ENCODE measurements at regions not wholly inside any gene's neighbourhood (a gene's known extent, or its start where the extent isn't known, plus 50 kb on each side); places are given as distances from the start of the nearest gene placed in this dataset.

DNA sequence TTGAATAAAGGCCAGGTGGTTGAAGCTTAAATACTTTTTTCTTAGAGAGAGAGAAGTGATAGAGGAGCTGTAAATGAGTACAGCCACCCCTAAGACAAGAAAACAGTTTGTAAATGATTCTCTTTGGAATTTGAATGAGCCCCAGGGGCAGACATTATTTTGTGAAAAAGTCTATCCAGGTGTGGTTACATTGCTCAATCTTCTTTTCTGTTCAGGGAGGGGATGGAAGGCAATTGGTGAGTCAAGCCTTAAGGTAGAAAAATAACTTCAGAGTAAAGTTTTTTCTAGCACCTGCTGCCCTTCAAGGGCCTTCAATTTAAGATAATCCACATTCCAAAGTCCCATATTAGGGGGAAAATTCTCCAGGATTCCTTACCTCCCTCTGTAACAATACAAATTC lies 646.7 kb downstream of the PDHA2 start:
- Histone ChIP-seq H3K36me3 (ENCODE audit: control insufficient read depth in 2 of 3, insufficient read depth in 3 of 3, low read length in 3 of 3) (no peaks in the 10 kb centered on the region), H3K27ac (ENCODE audit: low read depth, low read length) (no peak overlapping the region), H3K4me3 (ENCODE audit: low read length) (no peak overlapping the region), H3K27me3 (ENCODE audit: control insufficient read depth in 2 of 2, insufficient read depth in 2 of 2, low read length in 2 of 2) (no peaks in the 10 kb centered on the region), H3K4me1 (ENCODE audit: control insufficient read depth in 2 of 2, insufficient read depth in 2 of 2, low read length in 2 of 2) (no peaks in the 10 kb centered on the region), H3K9me3 (ENCODE audit: control insufficient read depth in 2 of 3, low read length in 3 of 3) (no peaks in the 10 kb centered on the region)
- ChIA-PET POLR2A (no interaction called here), CTCF (no interaction called here)
- no peak overlapping the region for H3K27ac Mint-ChIP-seq
- no peak overlapping the region for H3K4me3 Mint-ChIP-seq
- DNase-seq (no peak), ATAC-seq (no peak)
- peaks cover 0 to 5% (median 0%) of the 10 kb centered on the region in 5 donors for H3K36me3 Mint-ChIP-seq
- no peaks in the 10 kb centered on the region for H3K4me1 Mint-ChIP-seq
- intact Hi-C loops (cut with micrococcal nuclease): no loop called here
- H3K27me3 Mint-ChIP-seq: no peaks in the 10 kb centered on the region
- H3K9me3 Mint-ChIP-seq: peaks cover 0 to 21% (median 10%) of the 10 kb centered on the region in 11 donors

DNA sequence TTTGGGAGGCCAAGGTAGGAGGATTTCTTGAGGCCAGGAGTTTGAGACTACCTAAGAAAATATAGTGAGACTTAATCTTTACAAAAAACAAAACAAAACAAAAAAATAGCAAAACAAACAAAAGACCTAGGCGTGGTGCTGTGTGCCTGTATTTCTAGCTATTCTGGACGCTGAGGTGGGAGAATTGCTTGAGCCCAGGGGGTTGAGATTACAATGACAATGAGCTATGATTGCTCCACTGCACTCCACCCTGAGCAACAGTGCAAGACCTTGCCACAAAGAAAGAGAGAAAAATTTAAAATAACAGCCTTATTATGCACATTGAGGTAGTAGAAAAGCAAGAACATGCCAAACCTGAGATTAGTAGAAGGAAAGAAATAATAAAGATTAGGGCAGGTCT lies 657.7 kb downstream of the PDHA2 start:
- intact Hi-C loops (cut with micrococcal nuclease): no loop called here
- H3K4me1 ChIP-seq (ENCODE audit: control insufficient read depth in 2 of 2, insufficient read depth in 2 of 2, low read length in 2 of 2): no peaks in the 10 kb centered on the region
- POLR2A ChIA-PET: no interaction called here
- Mint-ChIP-seq H3K27me3 (no peaks in the 10 kb centered on the region), H3K27ac (no peak overlapping the region), H3K9me3 (peaks cover 0 to 16% (median 10%) of the 10 kb centered on the region in 11 donors), H3K4me3 (no peak overlapping the region), H3K36me3 (no peaks in the 10 kb centered on the region), H3K4me1 (no peaks in the 10 kb centered on the region)
- H3K27me3 ChIP-seq (ENCODE audit: control insufficient read depth in 2 of 2, insufficient read depth in 2 of 2, low read length in 2 of 2): no peaks in the 10 kb centered on the region
- H3K36me3 ChIP-seq (ENCODE audit: control insufficient read depth in 2 of 3, insufficient read depth in 3 of 3, low read length in 3 of 3): no peaks in the 10 kb centered on the region
- no peak overlapping the region for H3K27ac ChIP-seq (ENCODE audit: low read depth, low read length)
- H3K4me3 ChIP-seq (ENCODE audit: low read length): no peak overlapping the region
- DNase-seq (no peak), ATAC-seq (no peak)
- CTCF ChIA-PET: no interaction called here
- peaks cover 0 to 3% (median 0%) of the 10 kb centered on the region in 3 experiments for H3K9me3 ChIP-seq (ENCODE audit: control insufficient read depth in 2 of 3, low read length in 3 of 3)

DNA sequence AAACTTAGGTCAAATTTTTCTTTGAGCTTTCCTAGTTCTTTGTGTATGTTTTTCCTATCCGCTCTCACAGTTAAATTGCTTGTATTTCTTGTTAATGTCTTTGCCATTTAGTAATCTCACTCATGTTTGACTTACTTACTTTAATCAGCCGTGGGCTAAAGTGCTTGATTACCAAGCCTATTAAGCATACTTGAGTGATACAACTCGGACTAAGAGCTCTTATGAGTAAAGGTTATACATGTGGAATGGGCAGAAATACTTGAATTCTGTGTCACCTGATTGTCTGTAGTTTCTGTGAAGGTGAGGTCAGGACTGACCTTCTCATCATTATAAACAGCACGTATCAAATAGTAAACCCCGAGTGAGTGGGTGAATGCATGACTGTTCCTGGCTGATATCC lies 664.5 kb downstream of the PDHA2 start:
- Mint-ChIP-seq H3K4me3 (no peak overlapping the region), H3K4me1 (no peaks in the 10 kb centered on the region), H3K36me3 (no peaks in the 10 kb centered on the region), H3K27me3 (no peaks in the 10 kb centered on the region), H3K9me3 (peaks cover 0 to 10% (median 1%) of the 10 kb centered on the region in 11 donors), H3K27ac (no peak overlapping the region)
- ChIA-PET CTCF (no interaction called here), POLR2A (no interaction called here)
- no peak overlapping the region for H3K4me3 ChIP-seq (ENCODE audit: low read length)
- H3K36me3 ChIP-seq (ENCODE audit: control insufficient read depth in 2 of 3, insufficient read depth in 3 of 3, low read length in 3 of 3): no peaks in the 10 kb centered on the region
- DNase-seq (no peak), ATAC-seq (no peak)
- H3K9me3 ChIP-seq (ENCODE audit: control insufficient read depth in 2 of 3, low read length in 3 of 3): no peaks in the 10 kb centered on the region
- H3K27ac ChIP-seq (ENCODE audit: low read depth, low read length): no peak overlapping the region
- no peaks in the 10 kb centered on the region for H3K4me1 ChIP-seq (ENCODE audit: control insufficient read depth in 2 of 2, insufficient read depth in 2 of 2, low read length in 2 of 2)
- intact Hi-C loops (cut with micrococcal nuclease): no loop called here
- H3K27me3 ChIP-seq (ENCODE audit: control insufficient read depth in 2 of 2, insufficient read depth in 2 of 2, low read length in 2 of 2): no peaks in the 10 kb centered on the region

- Mint-ChIP-seq H3K4me3 (no peak overlapping the region), H3K27me3 (no peaks in the 10 kb centered on the region), H3K9me3 (peaks cover 0 to 16% (median 3%) of the 10 kb centered on the region in 11 donors), H3K4me1 (no peaks in the 10 kb centered on the region), H3K27ac (no peak overlapping the region), H3K36me3 (no peaks in the 10 kb centered on the region)
- Histone ChIP-seq H3K27ac (ENCODE audit: low read depth, low read length) (no peak overlapping the region), H3K9me3 (ENCODE audit: control insufficient read depth in 2 of 3, low read length in 3 of 3) (no peaks in the 10 kb centered on the region), H3K4me3 (ENCODE audit: low read length) (no peak overlapping the region), H3K27me3 (ENCODE audit: control insufficient read depth in 2 of 2, insufficient read depth in 2 of 2, low read length in 2 of 2) (no peaks in the 10 kb centered on the region), H3K4me1 (ENCODE audit: control insufficient read depth in 2 of 2, insufficient read depth in 2 of 2, low read length in 2 of 2) (no peaks in the 10 kb centered on the region), H3K36me3 (ENCODE audit: control insufficient read depth in 2 of 3, insufficient read depth in 3 of 3, low read length in 3 of 3) (no peaks in the 10 kb centered on the region)
- ChIA-PET CTCF (no interaction called here), POLR2A (no interaction called here)
- intact Hi-C loops (cut with micrococcal nuclease): no loop called here
- DNase-seq: no peak
- ATAC-seq: no peak
Observed at GRCh38 chr4:96509039-96509741, 669.3 kb downstream of the PDHA2 start.

GRCh38 chr4:96519291-96519690 lies 679.4 kb downstream of the PDHA2 start:
- H3K4me1 ChIP-seq (ENCODE audit: control insufficient read depth in 2 of 2, insufficient read depth in 2 of 2, low read length in 2 of 2): no peaks in the 10 kb centered on the region
- no peaks in the 10 kb centered on the region for H3K4me1 Mint-ChIP-seq
- H3K4me3 Mint-ChIP-seq: no peak overlapping the region
- H3K9me3 Mint-ChIP-seq: peaks cover 0 to 11% (median 2%) of the 10 kb centered on the region in 11 donors
- ATAC-seq (no peak), DNase-seq (no peak)
- H3K36me3 ChIP-seq (ENCODE audit: control insufficient read depth in 2 of 3, insufficient read depth in 3 of 3, low read length in 3 of 3): no peaks in the 10 kb centered on the region
- H3K27me3 ChIP-seq (ENCODE audit: control insufficient read depth in 2 of 2, insufficient read depth in 2 of 2, low read length in 2 of 2): no peaks in the 10 kb centered on the region
- H3K36me3 Mint-ChIP-seq: no peaks in the 10 kb centered on the region
- POLR2A ChIA-PET: no interaction called here
- no peaks in the 10 kb centered on the region for H3K9me3 ChIP-seq (ENCODE audit: control insufficient read depth in 2 of 3, low read length in 3 of 3)
- no peak overlapping the region for H3K4me3 ChIP-seq (ENCODE audit: low read length)
- peak overlapping the region in 1 of 9 donors; percentile 22 for H3K27ac Mint-ChIP-seq
- no peak overlapping the region for H3K27ac ChIP-seq (ENCODE audit: low read depth, low read length)
- intact Hi-C loops (cut with micrococcal nuclease): no loop called here
- no peaks in the 10 kb centered on the region for H3K27me3 Mint-ChIP-seq
- CTCF ChIA-PET: no interaction called here

DNA sequence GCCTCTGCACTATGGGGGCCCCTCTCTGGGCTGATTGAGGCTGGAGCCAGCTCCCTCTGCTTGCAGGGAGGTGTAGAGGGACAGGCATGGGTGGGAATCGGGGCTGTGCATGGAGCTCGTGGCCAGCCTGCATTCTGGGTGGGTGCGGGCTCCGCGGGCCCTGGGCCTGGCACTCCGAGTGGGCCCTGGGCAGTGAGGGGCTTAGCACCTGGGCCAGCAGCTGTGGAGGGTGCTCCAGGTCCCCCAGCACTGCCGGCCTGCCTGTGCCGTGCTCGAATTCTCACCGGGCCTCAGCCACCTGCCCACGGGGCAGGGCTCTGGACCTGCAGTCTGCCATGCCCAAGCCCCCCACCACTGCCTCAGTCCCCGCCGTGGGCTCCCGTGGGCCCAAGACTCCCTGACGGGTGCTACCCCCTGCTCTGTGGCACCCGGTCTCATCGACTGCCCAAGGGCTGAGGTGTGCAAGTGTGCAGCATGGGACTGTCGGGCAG lies 681.2 kb downstream of the PDHA2 start:
- Mint-ChIP-seq H3K27me3 (no peaks in the 10 kb centered on the region), H3K27ac (no peak overlapping the region), H3K36me3 (no peaks in the 10 kb centered on the region), H3K4me3 (no peak overlapping the region), H3K9me3 (peaks cover 0 to 6% (median 2%) of the 10 kb centered on the region in 11 donors), H3K4me1 (no peaks in the 10 kb centered on the region)
- no peak for ATAC-seq
- Histone ChIP-seq H3K4me3 (ENCODE audit: low read length) (no peak overlapping the region), H3K27ac (ENCODE audit: low read depth, low read length) (no peak overlapping the region), H3K4me1 (ENCODE audit: control insufficient read depth in 2 of 2, insufficient read depth in 2 of 2, low read length in 2 of 2) (no peaks in the 10 kb centered on the region), H3K36me3 (ENCODE audit: control insufficient read depth in 2 of 3, insufficient read depth in 3 of 3, low read length in 3 of 3) (no peaks in the 10 kb centered on the region), H3K27me3 (ENCODE audit: control insufficient read depth in 2 of 2, insufficient read depth in 2 of 2, low read length in 2 of 2) (no peaks in the 10 kb centered on the region), H3K9me3 (ENCODE audit: control insufficient read depth in 2 of 3, low read length in 3 of 3) (no peaks in the 10 kb centered on the region)
- POLR2A ChIA-PET: no interaction called here
- CTCF ChIA-PET: no interaction called here
- DNase-seq: no peak
- intact Hi-C loops (cut with micrococcal nuclease): no loop called here

DNA sequence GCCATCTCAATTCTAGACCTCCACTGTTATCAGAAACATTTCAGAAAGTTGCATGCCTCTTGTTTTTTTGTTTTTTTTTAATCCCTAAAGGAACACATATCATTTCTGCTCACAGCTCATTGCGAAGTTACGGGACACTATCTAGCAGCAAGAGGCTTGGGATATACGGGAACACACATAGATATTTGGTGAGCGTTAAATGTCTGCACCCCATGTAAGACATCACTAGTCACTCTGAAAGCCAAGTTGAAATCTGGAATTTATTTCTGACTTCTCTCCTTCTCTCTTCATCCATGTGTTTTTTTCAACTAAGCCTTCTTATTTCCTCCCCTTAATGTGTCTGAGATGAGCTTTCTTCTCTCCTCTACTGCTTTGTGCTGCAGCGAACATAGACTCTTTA lies 683.7 kb downstream of the PDHA2 start:
- DNase-seq (no peak), ATAC-seq (no peak)

More for the DNA sequence above, 683.7 kb downstream of the PDHA2 start:
- no peaks in the 10 kb centered on the region for H3K36me3 Mint-ChIP-seq
- H3K36me3 ChIP-seq (ENCODE audit: control insufficient read depth in 2 of 3, insufficient read depth in 3 of 3, low read length in 3 of 3): no peaks in the 10 kb centered on the region
- no peaks in the 10 kb centered on the region for H3K4me1 ChIP-seq (ENCODE audit: control insufficient read depth in 2 of 2, insufficient read depth in 2 of 2, low read length in 2 of 2)
- POLR2A ChIA-PET: no interaction called here
- CTCF ChIA-PET: no interaction called here
- H3K4me3 ChIP-seq (ENCODE audit: low read length): no peak overlapping the region
- no peaks in the 10 kb centered on the region for H3K4me1 Mint-ChIP-seq
- peaks cover 0 to 6% (median 2%) of the 10 kb centered on the region in 11 donors for H3K9me3 Mint-ChIP-seq
- no peaks in the 10 kb centered on the region for H3K9me3 ChIP-seq (ENCODE audit: control insufficient read depth in 2 of 3, low read length in 3 of 3)
- no peaks in the 10 kb centered on the region for H3K27me3 Mint-ChIP-seq
- no peak overlapping the region for H3K27ac ChIP-seq (ENCODE audit: low read depth, low read length)
- no peak overlapping the region for H3K4me3 Mint-ChIP-seq
- intact Hi-C loops (cut with micrococcal nuclease): no loop called here
- H3K27me3 ChIP-seq (ENCODE audit: control insufficient read depth in 2 of 2, insufficient read depth in 2 of 2, low read length in 2 of 2): no peaks in the 10 kb centered on the region
- no peak overlapping the region for H3K27ac Mint-ChIP-seq

Data from naive thymus-derived CD4-positive, alpha-beta T cell (primary cell).